KBM-7 (cell line): ENCODE measurements at regions not wholly inside any gene's neighbourhood (a gene's known extent, or its start where the extent isn't known, plus 50 kb on each side); places are given as distances from the start of the nearest gene placed in this dataset.
"Not testable (repeated sequence)": the region's sequence is repeated elsewhere in the genome, so short reads cannot be mapped to it uniquely, and the experiment has no call there.

Source experiments
- DNase-seq: peaks from one replicate; pipeline ENCODE4 v3.0.0-alpha.2; 2015
- in situ Hi-C: fragments of 300-500 bp; cut with MboI; formaldehyde crosslinking; loops from 2 replicates; pipeline ENCODE4 v1.14.3; 2020; ENCODE audit warnings: low sequenced_read_pairs, low pct_unique_long_range_greater_than_20kb, mixed read lengths

GRCh38 chr20:56722042-56722441 lies 92.9 kb downstream of the TFAP2C start:
- DNase-seq, result peak; percentile 93
- in situ Hi-C loops, result no loop called here

GRCh38 chr20:56723331-56723730 lies 94.2 kb downstream of the TFAP2C start:
- in situ Hi-C loops, result no loop called here
- DNase-seq, result no peak

GRCh38 chr20:56724241-56724757 lies 95.2 kb downstream of the TFAP2C start:
- in situ Hi-C loops, result no loop called here
- peak; percentile 44 for DNase-seq

GRCh38 chr20:56730003-56730402 lies 100.9 kb downstream of the TFAP2C start:
- DNase-seq, result no peak
- in situ Hi-C loops, result no loop called here

GRCh38 chr20:56730996-56731395 lies 101.9 kb downstream of the TFAP2C start:
- in situ Hi-C loops, result no loop called here
- no peak for DNase-seq

- no peak for DNase-seq
Observed at GRCh38 chr20:56731476-56731875, 102.4 kb downstream of the TFAP2C start.

GRCh38 chr20:56733967-56734366 lies 104.9 kb downstream of the TFAP2C start:
- in situ Hi-C loops, result no loop called here
- DNase-seq, result no peak

More at GRCh38 chr20:56731476-56731875, 102.4 kb downstream of the TFAP2C start:
- in situ Hi-C loops, result no loop called here

- DNase-seq, result no peak
- in situ Hi-C loops, result no loop called here
Observed at GRCh38 chr20:56735084-56735642, 106.1 kb downstream of the TFAP2C start.

GRCh38 chr20:56736285-56736857 lies 107.3 kb downstream of the TFAP2C start:
- DNase-seq, result no peak
- in situ Hi-C loops, result no loop called here

- DNase-seq, in situ Hi-C loops: not testable (repeated sequence)
Observed at GRCh38 chr20:56744325-56744821, 115.3 kb downstream of the TFAP2C start.

GRCh38 chr20:56748476-56749377 lies 119.6 kb downstream of the TFAP2C start:
- in situ Hi-C loops, result no loop called here
- no peak for DNase-seq

GRCh38 chr20:56750430-56750829 lies 121.3 kb downstream of the TFAP2C start:
- in situ Hi-C loops, result no loop called here
- no peak for DNase-seq

- DNase-seq, result no peak
- in situ Hi-C loops, result no loop called here
Observed at GRCh38 chr20:56752274-56752673, 123.2 kb downstream of the TFAP2C start.

GRCh38 chr20:56755201-56755600 lies 126.1 kb downstream of the TFAP2C start:
- in situ Hi-C loops, result no loop called here
- no peak for DNase-seq

GRCh38 chr20:56756658-56757057 lies 127.6 kb downstream of the TFAP2C start:
- in situ Hi-C loops, DNase-seq: not testable (repeated sequence)

GRCh38 chr20:56758706-56759105 lies 129.6 kb downstream of the TFAP2C start:
- in situ Hi-C loops, result no loop called here
- no peak for DNase-seq

GRCh38 chr20:56759741-56760278 lies 130.7 kb downstream of the TFAP2C start:
- no peak for DNase-seq
- in situ Hi-C loops, result no loop called here

- no peak for DNase-seq
- in situ Hi-C loops, result no loop called here
Observed at GRCh38 chr20:56760610-56761009, 131.5 kb downstream of the TFAP2C start.

- DNase-seq, result no peak
- in situ Hi-C loops, result no loop called here
Observed at GRCh38 chr20:56761393-56761792, 132.3 kb downstream of the TFAP2C start.

- DNase-seq, result no peak
- in situ Hi-C loops, result no loop called here
Observed at GRCh38 chr20:56762401-56762800, 133.3 kb downstream of the TFAP2C start.
